ENCODE measurements at regions not wholly inside any gene's neighbourhood (a gene's known extent, or its start where the extent isn't known, plus 50 kb on each side); places are given as distances from the start of the nearest gene placed in this dataset.

DNA sequence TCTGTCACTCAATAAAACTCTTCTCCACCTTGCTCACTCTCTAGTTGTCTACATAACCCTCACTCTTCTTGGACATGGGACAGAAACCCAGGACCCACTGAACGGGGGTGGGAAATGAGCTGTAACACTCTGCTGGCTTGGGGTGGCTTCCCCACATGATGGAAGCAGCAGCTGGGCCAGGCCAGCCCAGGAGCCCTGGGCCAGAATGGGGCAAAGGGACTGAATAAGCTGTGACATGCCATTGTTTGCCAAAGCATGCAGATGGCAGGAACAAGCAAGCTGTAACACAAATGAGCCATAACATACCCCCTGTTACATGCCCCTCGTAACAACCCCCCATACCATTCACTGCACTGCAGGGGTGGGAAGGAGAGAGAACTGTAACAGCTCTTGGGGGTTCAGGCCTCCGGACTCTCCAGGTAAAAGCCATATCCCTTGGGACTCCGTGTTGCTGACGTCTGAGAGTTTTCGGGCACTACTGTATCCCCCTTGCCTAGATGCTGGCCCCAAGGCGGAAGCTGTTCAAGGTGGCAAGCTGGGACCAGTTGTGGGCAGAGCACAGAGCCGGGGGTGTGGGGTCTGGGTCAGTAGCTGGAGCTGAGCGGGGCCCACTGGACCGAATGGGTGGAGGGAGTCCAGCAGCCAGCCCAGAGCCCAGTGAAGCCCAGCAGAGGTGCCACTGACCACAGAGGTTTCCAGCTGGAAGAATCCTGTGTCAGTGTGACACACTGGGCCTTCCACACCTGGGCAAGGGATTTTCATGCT is 56.1 kb upstream of the DMRTB1 start:
- no peak for TF ChIP-seq EGR1 (IDR thresholded peaks at IDR 0.05)
- TF ChIP-seq CEBPB (IDR thresholded peaks at IDR 0.05) = no peak
- TF ChIP-seq, protein P1, sequence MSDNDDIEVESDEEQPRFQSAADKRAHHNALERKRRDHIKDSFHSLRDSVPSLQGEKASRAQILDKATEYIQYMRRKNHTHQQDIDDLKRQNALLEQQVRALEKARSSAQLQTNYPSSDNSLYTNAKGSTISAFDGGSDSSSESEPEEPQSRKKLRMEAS (IDR thresholded peaks at IDR 0.05) = no peak
- no peak for TF ChIP-seq EP300 (IDR thresholded peaks at IDR 0.05; ENCODE audit: borderline replicate concordance)
- no peak for TF ChIP-seq YY1 (IDR thresholded peaks at IDR 0.05; ENCODE audit: low read depth)
- TF ChIP-seq, protein P2, sequence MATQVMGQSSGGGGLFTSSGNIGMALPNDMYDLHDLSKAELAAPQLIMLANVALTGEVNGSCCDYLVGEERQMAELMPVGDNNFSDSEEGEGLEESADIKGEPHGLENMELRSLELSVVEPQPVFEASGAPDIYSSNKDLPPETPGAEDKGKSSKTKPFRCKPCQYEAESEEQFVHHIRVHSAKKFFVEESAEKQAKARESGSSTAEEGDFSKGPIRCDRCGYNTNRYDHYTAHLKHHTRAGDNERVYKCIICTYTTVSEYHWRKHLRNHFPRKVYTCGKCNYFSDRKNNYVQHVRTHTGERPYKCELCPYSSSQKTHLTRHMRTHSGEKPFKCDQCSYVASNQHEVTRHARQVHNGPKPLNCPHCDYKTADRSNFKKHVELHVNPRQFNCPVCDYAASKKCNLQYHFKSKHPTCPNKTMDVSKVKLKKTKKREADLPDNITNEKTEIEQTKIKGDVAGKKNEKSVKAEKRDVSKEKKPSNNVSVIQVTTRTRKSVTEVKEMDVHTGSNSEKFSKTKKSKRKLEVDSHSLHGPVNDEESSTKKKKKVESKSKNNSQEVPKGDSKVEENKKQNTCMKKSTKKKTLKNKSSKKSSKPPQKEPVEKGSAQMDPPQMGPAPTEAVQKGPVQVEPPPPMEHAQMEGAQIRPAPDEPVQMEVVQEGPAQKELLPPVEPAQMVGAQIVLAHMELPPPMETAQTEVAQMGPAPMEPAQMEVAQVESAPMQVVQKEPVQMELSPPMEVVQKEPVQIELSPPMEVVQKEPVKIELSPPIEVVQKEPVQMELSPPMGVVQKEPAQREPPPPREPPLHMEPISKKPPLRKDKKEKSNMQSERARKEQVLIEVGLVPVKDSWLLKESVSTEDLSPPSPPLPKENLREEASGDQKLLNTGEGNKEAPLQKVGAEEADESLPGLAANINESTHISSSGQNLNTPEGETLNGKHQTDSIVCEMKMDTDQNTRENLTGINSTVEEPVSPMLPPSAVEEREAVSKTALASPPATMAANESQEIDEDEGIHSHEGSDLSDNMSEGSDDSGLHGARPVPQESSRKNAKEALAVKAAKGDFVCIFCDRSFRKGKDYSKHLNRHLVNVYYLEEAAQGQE (IDR thresholded peaks at IDR 0.05; ENCODE audit: low read depth) = no peak
